Anterior cingulate cortex (tissue), 58 donors: ENCODE measurements at regions not wholly inside any gene's neighbourhood (a gene's known extent, or its start where the extent isn't known, plus 50 kb on each side); places are given as distances from the start of the nearest gene placed in this dataset.
"Not testable (repeated sequence)": the region's sequence is repeated elsewhere in the genome, so short reads cannot be mapped to it uniquely, and the experiment has no call there.

Source experiments
- DNase-seq, 58 donors: peaks; one replicate each; lab custom pipeline; 2025; lab: John Stamatoyannopoulos, UW

DNA sequence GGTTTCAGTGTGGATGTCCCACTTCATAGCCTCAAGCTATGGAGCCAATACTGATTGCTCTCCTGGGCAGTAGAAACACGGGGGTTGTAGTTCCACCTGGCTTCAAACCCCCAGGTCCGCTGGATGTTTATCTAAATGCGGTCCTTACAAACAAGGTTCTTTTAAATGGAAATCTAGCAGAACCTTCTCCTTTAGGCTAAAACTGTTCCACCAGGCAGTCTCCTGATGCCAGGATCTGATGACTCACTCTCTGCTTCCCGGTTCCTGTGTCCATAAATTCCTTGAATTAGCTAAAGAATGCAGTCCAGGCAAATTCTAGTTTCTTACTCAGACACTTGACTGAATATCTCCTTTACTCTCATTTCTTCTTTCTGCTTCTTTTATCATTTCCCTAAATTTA lies 108.4 kb upstream of the FAM3C start:
- peak in 10 of 58 donors; percentile 0 to 28 (median 8) for DNase-seq

DNA sequence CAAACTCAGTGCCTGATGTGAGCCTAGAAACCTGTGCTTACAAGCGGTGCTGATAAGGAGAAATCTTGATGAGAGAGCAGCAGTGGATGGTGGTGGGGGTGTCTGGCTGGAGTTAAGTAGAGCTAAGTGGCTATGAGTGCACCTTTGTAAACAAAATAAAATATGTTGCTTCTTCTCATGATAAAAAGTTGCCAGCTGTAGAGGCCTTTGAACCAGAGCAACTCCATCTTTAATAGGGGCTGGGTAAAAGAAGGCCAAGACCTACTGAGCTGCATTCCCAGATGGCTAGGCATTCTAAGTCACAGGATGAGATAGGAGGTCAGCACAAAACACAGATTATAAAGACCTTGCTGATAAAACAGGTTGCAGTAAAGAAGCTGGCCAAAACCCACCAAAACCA lies 107.6 kb upstream of the FAM3C start:
- no peak for DNase-seq

DNA sequence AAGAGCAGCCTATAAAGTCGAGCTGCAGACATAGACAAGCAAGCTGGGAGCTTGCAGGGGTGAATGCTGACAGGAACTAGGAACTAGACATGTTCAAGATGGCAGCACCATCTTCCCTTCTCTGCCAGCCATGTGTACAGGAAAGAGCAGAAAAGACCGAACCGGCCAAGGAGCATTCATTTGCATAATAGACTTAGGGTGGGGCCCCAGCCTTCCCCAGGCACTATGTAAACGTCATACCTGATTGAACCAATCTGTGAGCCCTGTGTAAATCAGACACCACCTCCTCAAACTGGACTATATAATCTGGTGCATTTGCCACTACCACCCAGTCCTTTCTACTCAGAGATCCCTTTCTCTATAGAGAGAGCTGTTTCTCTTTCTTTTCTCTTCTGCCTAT lies 106.9 kb upstream of the FAM3C start:
- no peak for DNase-seq

DNA sequence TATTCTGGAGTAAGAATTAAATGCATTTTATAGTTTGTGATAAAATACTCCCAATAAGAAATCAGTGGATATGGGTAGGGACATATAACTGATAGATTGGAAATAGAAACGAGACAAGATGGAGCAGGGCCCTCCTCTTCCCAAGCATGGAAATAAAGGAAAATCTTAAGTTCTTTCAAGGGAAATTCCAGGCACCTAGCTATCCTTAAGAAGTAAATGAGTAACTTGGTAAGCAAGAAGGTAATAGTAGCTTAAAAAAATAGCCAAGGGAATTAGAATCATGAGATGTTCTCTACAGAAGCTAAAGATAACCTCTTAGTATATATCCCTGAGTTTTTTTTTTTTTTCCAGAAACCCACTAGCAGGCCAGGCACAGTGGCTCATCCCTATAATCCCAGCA lies 105.5 kb upstream of the FAM3C start:
- no peak for DNase-seq

DNA sequence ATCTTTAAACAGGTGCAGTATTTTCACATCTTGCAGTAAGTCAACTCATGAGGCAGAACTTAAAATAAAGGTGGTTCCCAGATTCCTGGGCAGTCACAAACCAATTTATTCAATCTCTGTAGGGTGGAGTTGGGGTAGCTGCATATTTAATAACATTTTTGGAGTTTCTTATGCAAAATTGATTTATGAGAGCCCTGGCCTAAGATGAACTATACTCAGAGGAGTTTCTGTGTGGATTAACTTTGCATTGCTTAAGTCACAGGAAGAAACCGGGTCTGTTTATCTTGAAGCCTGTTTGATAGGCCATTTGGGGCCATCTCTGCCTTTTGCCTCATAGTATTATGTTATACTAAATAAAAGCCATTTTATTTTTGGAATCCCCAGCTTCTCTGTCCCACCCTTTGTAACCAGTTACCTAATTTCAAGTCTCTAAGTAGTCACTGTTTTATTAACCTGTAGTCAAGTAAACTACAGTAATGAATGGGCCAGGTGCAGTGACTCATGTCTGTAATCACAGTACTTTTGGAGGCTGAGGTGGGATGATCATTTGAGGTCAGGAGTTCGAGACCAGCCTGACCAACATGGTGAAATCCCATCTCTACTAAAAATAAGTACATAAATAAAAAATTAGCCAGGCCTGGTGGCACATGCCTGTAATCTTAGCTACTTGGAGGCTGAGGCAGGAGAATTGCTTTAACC lies 104.4 kb upstream of the FAM3C start:
- DNase-seq: no peak

DNA sequence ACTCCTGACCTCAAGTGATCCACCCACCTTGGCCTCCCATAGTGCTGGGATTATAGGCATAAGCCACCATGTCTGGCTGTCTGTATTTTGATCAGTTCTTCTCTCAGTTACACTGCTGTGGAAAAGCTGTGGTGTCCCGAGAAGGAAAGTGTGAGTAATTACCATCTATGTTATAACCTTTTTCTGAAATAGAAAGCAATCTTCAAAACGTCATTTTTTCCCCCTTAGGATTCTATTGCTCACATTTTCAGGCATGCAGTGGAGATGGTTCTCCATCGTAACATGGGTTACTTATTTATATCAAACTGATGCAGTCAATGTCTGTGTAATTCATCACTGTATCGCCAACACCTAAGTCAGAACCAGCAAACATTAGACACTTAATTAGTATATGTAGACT lies 103.5 kb upstream of the FAM3C start:
- no peak for DNase-seq

DNA sequence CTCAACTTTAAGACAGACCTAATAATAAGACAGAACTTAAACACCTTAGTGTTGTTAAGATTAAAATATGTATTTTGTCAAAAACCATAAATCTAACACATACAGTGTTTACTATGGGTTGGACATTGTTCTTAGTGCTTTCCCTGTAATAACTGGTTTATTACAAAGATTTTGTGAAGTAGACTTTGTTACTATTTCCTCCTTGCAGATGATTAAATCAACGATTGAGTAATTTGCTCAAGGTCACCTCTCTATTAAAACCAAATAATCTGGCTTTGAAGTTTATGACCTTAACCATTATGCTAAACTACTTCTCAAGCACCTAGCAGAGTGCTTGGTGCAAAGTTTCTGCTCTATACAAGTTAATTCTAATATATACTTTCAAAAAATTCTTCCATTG lies 102.7 kb upstream of the FAM3C start:
- DNase-seq: no peak

DNA sequence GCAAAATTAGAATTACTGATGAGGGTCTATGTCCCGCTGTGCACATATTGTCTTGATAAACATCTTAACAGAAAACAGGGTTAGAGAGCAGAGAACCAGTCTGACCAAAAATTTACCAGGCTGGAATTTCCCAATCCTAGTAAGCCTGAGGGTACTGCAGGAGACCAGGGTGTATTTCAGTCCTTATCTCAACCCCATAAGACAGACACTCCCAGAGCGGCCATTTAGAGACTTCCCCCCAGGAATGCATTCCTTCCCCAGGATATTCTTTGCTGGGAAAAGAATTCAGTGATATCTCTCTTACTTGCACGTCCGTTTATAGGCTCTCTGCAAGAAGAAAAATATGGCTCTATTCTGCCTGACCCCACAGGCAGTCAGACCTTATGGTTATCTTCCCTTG lies 101.4 kb upstream of the FAM3C start:
- DNase-seq: not testable (repeated sequence)

DNA sequence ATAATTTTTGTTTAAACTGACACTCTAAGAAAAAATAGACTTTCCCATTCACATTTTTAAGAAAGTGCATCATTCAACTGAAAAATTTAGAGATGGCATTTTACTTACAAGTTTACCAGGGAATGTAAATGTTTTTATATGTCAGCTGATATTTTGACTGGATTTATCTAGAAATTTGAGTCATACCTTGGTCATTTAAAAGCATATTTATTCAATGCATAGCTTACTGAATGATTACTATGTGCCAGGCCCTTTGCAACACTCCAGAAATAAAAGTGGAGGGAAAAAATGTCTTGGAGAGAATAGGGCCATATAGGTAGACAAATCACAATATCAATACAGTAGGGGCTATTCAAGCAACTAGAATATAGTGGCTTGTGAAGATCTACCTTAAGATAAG lies 98.4 kb upstream of the FAM3C start:
- DNase-seq: no peak

DNA sequence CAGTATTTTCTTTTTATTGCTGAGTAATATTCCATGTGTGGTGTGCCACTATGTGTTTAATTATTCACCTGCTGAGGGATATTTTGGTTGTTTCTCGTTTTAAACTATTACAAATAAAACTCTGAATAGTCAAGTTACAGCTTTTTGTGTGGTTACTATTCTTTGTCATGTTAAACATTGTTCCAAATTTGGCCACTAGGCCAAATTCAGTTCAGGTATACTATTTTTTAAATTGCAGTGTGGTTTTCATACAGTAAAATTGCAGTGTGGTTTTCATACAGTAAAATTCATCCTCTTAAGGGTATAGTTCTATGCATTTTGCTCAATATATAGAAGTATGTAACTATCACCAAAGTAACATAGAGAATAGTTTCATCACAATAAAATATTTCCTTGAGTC lies 97.4 kb upstream of the FAM3C start:
- no peak for DNase-seq

DNA sequence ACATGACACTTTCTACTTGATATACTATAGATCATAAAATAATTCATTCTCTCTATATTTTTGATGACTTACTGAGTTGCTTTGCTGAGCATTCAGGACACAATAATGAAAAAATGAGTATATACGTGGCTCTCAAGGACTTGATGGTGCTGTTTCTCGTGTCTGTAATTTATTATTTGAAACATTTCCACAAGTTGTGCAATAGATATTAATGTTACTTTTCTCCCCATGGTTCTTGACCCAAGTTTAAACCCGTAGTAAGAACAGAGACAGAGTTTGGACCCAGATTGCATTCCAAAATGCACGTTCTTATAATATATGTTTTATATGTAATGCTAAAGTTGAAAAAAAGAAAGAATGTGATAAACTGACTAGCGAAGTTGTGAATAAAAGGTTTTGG lies 94.2 kb upstream of the FAM3C start:
- DNase-seq: no peak

DNA sequence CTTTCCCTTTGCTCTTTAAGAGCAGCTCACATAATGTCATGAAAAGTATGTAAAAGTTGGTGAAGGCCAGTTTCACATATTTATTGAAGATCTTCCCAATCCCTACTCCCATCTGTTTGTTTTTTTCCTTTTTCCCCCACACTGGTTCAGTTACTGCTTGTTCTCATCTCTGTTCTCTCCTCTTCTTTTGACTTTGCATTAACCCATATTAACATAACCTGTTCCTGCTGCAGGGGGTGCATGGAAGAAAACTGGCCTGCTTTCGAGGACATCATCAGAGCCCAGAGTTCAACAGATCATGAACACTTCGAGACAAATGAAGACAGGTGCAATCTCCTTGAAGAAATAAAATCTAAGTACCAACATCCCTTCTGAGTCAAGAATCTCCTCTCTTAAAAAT lies 93.3 kb upstream of the FAM3C start:
- DNase-seq: no peak

DNA sequence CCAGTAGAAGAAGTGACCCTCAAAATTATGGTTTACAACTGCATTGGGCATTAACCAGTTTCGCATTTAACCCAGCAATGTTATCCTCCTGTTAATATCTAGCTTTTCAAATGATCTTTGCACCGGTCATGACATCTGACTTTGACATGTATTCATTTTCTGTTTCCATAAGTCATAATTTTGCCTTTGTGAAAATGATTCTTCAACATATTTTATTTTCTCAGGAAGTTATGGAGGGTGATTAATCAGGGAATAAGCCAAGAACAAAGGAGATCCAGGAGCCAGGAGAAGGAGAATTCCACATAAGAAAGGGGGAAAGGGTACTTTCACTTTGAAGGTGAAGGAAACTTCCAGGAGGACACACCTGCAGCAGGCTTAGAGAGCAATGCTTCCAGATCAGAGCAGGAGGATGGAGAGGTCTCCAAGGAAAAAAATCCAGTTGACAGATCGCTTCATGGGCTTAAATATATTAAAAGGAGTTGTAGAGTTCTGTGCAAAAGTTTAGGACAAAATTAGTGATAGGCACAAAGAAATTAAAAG lies 92.1 kb upstream of the FAM3C start:
- DNase-seq: no peak

DNA sequence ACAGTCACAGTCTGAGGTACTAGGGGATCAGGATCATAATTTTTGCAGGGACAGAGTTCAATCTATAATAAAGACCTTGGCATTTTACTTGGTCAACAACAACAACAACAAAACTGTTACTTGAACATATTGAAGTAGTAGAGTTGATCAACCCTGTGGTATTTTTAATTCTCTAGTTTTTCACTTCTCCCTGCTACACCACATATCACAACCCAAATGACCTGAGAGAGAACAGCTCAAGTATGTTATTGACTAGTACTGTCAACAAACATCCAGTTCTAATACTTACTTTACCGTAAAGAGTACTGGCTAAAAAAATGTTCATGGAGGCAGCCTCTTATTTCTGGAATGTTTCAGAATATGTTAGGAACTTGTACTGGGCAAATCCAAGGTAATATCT lies 90.5 kb upstream of the FAM3C start:
- DNase-seq: no peak

DNA sequence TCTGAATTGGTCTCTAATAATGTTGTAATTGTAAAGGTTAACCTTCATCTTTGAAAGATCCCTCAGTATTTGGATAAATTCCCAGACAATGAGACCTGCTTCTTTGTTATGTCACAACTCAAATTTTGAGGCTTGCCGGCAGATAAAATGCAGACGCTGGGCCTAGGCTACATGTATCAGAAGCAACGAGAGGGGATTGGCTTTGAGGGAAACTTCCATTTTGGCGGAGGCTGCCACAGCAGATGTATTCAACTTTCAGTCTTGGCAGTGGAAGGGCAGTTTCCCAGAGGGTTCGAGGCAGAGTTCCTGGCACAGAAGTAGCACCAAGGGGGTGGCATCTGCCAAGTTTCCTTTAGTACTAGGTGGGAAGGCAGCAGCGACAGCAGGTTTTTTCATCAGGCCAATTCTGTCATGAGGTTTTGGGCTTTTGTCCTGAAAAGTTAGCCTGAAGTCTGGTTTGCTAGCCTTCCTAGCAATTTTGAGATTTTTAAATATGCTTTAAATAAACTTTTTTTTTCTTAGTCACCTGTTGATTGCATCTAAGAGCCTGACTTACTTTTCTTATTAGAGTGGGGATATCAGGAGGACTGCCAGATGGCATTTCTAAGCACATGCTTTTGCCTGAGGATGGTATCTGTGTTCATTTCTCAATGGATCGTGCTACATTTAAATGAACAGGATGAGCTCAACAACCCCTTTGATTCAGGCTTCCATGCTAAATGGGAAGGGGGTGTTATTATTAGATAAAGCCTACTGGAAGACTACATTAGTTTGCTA lies 89.5 kb upstream of the FAM3C start:
- DNase-seq: peak in 55 of 58 donors; percentile 2 to 82 (median 49)

DNA sequence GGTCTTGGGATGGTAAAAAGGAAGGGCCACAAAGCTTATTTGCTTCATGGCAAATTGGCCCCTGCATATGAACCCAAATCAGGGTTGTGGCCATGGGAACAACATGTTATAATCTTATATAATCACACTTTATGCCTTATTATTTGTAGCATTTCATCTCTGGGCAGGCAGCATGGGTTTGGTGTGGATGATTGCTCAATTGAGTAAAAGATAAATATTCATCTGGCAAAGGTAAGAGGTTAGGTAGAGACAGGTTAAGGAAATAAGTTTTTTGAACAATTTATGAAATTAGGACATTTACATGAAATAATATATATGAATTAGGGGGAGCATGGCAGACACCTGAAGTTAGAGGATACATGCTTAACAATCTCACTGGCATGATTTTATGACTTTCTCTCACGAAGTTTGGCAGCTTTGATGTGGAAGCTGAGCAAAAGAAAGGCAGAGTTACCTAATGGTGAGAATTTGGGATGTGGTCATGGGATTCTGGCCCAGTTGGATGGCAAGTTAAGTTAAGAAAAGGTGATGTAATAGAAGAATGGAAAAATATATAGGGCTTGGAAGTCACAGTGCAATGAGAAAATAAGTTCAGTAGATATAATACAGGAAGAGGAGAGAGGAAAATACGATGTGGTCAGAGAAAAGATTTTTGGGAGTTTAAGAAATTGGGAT lies 88.1 kb upstream of the FAM3C start:
- DNase-seq: no peak

DNA sequence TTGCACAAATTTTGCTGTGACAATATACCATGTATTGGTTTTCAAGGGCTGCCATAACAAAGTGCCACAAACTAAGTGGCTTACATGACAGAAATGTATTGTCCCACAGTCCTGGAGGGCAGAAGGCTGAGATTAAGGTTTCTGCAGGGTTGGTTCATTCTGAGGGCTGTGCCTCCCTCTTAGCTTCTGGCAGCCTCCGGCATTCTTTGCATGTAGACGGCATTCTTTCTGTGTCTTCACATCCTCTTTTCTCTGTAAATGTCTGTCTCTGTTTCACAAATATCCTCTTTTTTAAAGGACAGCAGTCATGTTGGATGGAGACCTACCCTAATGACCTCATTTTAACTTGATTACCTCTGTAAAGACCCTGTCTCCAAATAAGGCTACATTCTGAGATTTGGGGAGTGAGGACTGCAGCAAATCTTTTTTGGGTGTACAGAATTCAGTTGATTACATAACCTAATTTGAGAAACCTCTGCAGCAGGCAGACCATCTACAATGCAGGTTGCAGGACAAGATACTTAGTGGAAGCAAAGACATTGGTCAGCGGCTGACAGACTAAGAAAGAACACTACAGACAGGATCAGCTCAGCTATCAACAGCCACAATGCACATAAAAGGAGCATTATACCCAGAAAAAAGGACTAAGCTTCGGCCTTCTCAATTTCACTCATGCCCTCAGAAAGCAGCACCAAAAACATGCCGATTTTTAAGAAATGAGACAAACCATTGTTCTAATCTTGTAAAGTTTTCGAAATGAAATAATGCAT lies 84.6 kb upstream of the FAM3C start:
- DNase-seq: no peak

DNA sequence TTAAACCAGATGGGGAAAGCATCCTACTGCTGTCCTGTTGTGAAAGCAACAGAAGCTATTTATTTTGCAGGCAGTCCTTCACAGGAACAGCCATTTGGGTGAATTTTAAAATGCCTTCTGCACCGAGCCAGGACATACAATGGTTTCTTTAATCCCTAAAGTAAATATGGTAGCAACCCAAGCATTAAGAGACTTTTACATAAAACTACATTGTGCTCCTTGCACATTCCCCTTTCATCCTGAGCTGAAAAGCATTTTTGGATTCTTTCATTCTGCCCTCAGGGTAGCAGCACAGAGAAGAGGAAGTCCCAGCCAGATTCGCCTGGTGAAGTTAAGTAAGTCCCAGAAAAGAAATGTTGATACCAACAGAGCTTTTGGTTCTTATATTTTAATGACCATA lies 84.0 kb upstream of the FAM3C start:
- no peak for DNase-seq

DNA sequence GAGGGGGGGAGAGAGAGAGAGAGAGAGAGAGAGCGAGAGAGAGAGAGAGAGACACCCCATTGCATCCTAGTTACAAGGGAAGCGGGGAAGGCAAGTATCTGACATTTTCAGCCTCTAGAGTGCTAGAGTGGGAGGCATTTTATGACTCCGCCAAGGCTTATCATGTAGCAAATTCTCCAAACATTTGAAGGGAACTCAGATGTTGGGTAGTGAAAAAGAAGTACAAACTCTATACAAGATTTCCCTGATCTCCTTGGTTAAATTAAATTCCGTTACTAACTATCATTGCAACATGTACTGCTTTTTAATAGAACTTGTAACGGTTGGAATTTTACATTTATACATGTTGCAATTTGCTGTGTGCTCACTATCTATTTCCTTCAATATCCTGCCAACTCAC lies 83.4 kb upstream of the FAM3C start:
- no peak for DNase-seq

DNA sequence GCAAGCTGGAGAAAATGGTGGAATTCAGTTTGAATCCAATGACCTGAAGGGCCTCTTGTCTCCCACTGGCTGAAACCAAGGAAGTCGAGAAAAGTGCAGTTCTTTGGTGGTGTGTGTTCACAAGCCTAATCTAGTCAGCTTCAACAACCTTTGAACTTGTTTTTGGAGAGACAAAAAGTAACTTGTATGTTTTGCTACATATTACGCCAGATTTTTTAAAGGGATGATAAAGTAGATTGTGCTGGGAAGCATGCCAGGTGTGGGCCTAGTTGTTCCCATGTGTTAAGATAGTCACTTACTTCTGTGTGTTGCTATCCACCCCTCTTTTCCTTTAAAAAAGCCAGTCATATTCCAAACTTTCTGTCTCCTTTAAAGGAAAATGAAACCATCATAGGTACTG lies 79.7 kb upstream of the FAM3C start:
- no peak for DNase-seq

DNA sequence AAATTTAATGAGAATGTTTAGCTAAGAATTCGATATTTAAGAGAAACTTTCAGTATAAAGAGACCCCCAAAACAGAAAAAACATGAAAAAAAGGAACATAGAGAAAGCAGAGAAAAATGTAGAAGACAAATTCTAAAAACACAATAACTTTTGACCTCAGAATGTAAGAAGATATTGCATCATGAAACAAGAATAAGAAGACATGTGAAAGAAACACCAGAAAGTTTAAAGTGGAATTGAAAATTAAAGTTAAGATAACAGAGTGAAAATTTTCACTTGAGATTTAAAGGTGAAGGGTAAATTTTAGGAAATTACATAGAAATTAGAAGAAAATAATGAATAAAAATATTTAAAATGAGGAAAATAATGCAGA lies 78.2 kb upstream of the FAM3C start:
- DNase-seq: no peak
